Nephron progenitor cell (in vitro differentiated cells): ENCODE measurements at regions not wholly inside any gene's neighbourhood (a gene's known extent, or its start where the extent isn't known, plus 50 kb on each side); places are given as distances from the start of the nearest gene placed in this dataset.

Experiments used
- DNase-seq: peaks from one replicate; pipeline ENCODE4 v3.0.0; 2021
- H3K27ac Mint-ChIP-seq: 2 replicates; pipeline ENCODE4 v1.8.0; 2021; ENCODE audit warnings: mild to moderate bottlenecking, moderate library complexity, mixed read lengths
- H3K27me3 Mint-ChIP-seq: 2 replicates; pipeline ENCODE4 v1.8.0; 2021; ENCODE audit warnings: mild to moderate bottlenecking, low read depth, mixed read lengths; ENCODE audit not compliant: poor library complexity
- H3K36me3 Mint-ChIP-seq: 2 replicates; pipeline ENCODE4 v1.8.0; 2021; ENCODE audit warnings: low read depth, mixed read lengths
- H3K4me1 Mint-ChIP-seq: 2 replicates; pipeline ENCODE4 v1.8.0; 2021; ENCODE audit warnings: mixed read lengths
- H3K4me3 Mint-ChIP-seq: 2 replicates; pipeline ENCODE4 v1.8.0; 2021; ENCODE audit warnings: mild to moderate bottlenecking, moderate library complexity, mixed read lengths
- H3K9me3 Mint-ChIP-seq: 2 replicates; pipeline ENCODE4 v1.8.0; 2021; ENCODE audit warnings: mild to moderate bottlenecking, moderate library complexity, mixed read lengths
- TF ChIP-seq, protein P1 (sequence below): fragments of 200-600 bp; sonication (generic); IDR thresholded peaks from 2 replicates; pipeline ENCODE4 v1.5.0; 2021; ENCODE audit warnings: antibody characterized with exemption

DNA sequence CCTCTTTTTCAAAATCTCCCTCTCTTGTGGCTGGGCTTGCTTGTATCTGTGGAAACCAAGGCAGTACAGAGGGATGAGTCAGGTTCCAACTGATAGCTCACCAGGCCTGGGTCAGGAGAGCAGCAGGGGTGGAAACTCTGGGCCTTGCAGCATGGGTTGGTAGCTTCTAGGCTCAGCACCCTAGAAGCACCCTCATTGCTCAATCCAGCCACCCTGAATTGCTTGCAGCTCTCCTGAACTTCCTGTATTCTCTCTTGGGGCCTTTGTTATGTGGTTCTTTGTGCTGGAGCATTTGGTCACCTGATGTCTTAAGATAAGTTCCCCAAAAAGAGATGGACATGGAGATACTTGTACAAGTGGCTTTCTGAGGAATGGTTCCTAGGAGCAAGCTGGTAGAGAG is 169.4 kb downstream of the IRX5 start:
- Mint-ChIP-seq H3K27me3 (peaks cover 17% of the 10 kb centered on the region), H3K27ac (no peak overlapping the region), H3K4me3 (no peak overlapping the region), H3K9me3 (no peaks in the 10 kb centered on the region), H3K36me3 (no peaks in the 10 kb centered on the region), H3K4me1 (no peaks in the 10 kb centered on the region)
- TF ChIP-seq, protein P1, sequence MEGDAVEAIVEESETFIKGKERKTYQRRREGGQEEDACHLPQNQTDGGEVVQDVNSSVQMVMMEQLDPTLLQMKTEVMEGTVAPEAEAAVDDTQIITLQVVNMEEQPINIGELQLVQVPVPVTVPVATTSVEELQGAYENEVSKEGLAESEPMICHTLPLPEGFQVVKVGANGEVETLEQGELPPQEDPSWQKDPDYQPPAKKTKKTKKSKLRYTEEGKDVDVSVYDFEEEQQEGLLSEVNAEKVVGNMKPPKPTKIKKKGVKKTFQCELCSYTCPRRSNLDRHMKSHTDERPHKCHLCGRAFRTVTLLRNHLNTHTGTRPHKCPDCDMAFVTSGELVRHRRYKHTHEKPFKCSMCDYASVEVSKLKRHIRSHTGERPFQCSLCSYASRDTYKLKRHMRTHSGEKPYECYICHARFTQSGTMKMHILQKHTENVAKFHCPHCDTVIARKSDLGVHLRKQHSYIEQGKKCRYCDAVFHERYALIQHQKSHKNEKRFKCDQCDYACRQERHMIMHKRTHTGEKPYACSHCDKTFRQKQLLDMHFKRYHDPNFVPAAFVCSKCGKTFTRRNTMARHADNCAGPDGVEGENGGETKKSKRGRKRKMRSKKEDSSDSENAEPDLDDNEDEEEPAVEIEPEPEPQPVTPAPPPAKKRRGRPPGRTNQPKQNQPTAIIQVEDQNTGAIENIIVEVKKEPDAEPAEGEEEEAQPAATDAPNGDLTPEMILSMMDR: no peak
- DNase-seq: no peak

DNA sequence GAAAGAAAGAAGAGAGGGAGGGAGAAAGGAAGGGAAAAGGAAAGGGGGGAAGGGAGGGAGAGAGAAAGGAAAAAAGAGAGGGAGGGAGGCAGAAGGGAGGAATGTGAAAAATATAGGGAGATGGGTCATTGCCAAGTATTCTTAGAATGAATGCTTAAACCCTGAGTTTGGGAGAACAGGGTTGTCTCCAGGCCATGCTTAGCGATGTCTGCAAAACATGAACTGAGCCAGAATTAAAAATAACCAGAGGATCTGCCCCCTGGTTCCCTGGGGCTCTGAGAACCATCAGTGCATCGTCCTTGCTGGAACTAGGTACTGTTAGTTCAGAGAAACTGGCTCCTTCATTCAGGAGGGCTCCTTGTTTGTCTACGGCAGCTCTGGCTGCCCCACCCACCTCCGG is 170.4 kb downstream of the IRX5 start:
- peaks cover 16% of the 10 kb centered on the region for H3K27me3 Mint-ChIP-seq
- H3K36me3 Mint-ChIP-seq: no peaks in the 10 kb centered on the region
- TF ChIP-seq, protein P1: no peak
- H3K9me3 Mint-ChIP-seq: no peaks in the 10 kb centered on the region
- H3K4me3 Mint-ChIP-seq: no peak overlapping the region
- no peaks in the 10 kb centered on the region for H3K4me1 Mint-ChIP-seq
- H3K27ac Mint-ChIP-seq: no peak overlapping the region
- DNase-seq: no peak

DNA sequence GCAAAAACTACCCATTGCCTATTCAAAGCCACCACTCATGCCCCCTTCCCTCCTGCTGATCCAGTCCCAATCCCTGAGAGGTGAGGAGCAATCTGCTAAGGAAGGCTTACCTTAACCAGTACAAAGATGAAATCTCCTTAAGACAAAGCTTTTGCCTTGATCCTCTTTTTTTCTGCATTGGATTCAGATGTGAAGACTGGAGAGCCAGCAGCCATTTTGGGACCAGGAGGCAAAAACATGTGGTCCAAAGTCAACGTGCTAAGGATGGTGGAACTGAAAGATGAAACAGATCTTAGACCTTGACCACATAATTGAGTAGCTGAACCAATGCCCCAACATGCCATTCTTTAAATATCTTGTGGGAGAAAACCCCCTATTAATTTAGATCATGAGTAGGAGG is 171.4 kb downstream of the IRX5 start:
- DNase-seq: no peak
- Mint-ChIP-seq H3K9me3 (no peaks in the 10 kb centered on the region), H3K4me1 (no peaks in the 10 kb centered on the region), H3K36me3 (no peaks in the 10 kb centered on the region), H3K27ac (no peak overlapping the region), H3K4me3 (no peak overlapping the region), H3K27me3 (peaks cover 6% of the 10 kb centered on the region)
- TF ChIP-seq, protein P1: no peak

DNA sequence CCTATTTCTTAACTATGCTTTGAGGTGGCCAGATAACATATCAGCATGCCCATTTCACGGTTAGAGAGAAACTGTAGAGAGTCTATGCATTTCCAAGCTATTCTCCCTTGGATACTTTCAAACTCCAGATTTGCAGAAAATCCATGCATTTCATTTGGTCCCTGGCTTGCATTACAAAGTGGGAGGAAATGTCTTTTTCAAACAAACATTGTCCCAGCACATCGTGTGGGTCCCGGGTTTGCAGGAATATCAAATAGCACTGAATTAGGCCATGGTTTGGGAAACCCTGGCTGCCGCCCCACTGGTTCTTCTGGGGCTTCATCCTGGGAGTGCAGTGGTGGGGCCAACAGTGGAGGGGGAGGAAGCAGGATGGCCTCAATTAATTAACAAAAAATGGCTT is 171.9 kb downstream of the IRX5 start:
- Mint-ChIP-seq H3K4me3 (no peak overlapping the region), H3K27ac (no peak overlapping the region), H3K36me3 (no peaks in the 10 kb centered on the region), H3K27me3 (peaks cover 5% of the 10 kb centered on the region), H3K9me3 (no peaks in the 10 kb centered on the region), H3K4me1 (peaks cover 3% of the 10 kb centered on the region)
- no peak for DNase-seq
- TF ChIP-seq, protein P1: no peak

DNA sequence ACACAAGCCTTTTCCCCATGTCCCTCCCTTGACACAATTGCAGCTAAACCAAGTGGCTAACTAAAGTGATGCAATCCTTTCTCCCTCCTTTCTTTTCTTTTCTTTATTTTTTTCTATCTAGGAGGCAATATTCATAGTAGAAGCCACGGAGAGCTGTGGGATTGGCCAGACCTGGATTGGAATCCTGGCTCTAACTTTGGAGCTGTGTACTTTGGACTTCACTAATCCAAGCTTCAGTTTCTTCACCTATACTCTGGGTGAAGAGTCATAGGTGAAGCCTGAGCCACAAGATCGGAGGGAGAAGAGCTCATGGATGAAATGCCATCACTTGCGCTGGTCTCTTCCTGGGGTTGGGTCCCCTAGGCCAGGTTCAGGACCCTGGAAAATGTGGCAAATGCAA is 177.2 kb downstream of the IRX5 start:
- Mint-ChIP-seq H3K4me3 (no peak overlapping the region), H3K36me3 (no peaks in the 10 kb centered on the region), H3K9me3 (no peaks in the 10 kb centered on the region), H3K27me3 (peaks cover 6% of the 10 kb centered on the region), H3K4me1 (peaks cover 7% of the 10 kb centered on the region), H3K27ac (no peak overlapping the region)
- no peak for DNase-seq
- TF ChIP-seq, protein P1: no peak

DNA sequence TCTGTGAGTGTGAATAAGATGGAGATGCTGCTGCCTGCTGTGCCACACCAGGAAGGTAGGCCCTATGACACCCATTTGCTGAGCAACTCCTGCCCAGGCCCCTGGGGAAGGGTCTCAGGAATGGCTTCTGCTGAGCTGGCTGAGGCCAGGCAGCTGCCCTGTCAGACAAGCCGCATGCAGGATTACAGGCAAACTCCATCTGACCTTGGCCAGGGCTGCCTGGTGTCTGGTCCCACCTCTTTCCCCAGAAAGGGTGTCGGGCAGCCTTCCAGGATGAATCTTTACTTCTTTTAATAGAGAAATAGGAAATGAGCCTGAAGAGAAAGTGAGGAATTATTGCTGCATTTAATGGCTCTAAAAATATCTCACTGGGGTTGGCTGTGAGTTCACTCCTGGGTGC is 182.5 kb downstream of the IRX5 start:
- Mint-ChIP-seq H3K36me3 (no peaks in the 10 kb centered on the region), H3K27me3 (peaks cover 6% of the 10 kb centered on the region)
- TF ChIP-seq, protein P1: no peak

More for the DNA sequence above, 182.5 kb downstream of the IRX5 start:
- no peaks in the 10 kb centered on the region for H3K4me1 Mint-ChIP-seq
- no peaks in the 10 kb centered on the region for H3K9me3 Mint-ChIP-seq
- DNase-seq: no peak
- no peak overlapping the region for H3K4me3 Mint-ChIP-seq
- no peak overlapping the region for H3K27ac Mint-ChIP-seq
